SK-N-SH (cell line): ENCODE measurements at regions not wholly inside any gene's neighbourhood (a gene's known extent, or its start where the extent isn't known, plus 50 kb on each side); places are given as distances from the start of the nearest gene placed in this dataset.
"Not testable (repeated sequence)": the region's sequence is repeated elsewhere in the genome, so short reads cannot be mapped to it uniquely, and the experiment has no call there.

Experiments
- CTCF ChIA-PET: fragments of 300-600, 350-600 bp; formaldehyde crosslinking; extraction: SDS; loops from one replicate; lab custom pipeline; 2021; lab: Yijun Ruan, JAX
- POLR2A ChIA-PET: fragments of 350-600 bp; sonication (Branson Sonifier 250); formaldehyde crosslinking; extraction: SDS; loops from one replicate; lab custom pipeline; 2020; ENCODE audit warnings: antibody characterized with exemption, inconsistent platforms; lab: Yijun Ruan, JAX
- DNase-seq: peaks from one replicate; pipeline ENCODE4 v3.0.0; 2012
- H2AFZ ChIP-seq: fragments of 200-600 bp; sonication (generic); 2 replicates; pipeline ENCODE4 v1.8.1; 2016; ENCODE audit warnings: antibody characterized with exemption, mild to moderate bottlenecking, low read depth
- H3F3A ChIP-seq: fragments of 200-600 bp; sonication (generic); replicated peaks from 2 replicates; pipeline ENCODE3; 2016; ENCODE audit warnings: antibody characterized with exemption, mild to moderate bottlenecking; ENCODE audit not compliant: insufficient read depth
- H3K27ac ChIP-seq, 2 experiments: fragments of 200-500 bp in 1 of 2; fragments of 200-600 bp in 1 of 2; sonication (Bioruptor generic) in 1 of 2; sonication (generic), shearing (Covaris generic) in 1 of 2; 2 replicates each; pipeline versions ENCODE4 v1.5.1 to v1.6.1; 2014 to 2016; ENCODE audit warnings: low read depth in 2 of 2, inconsistent platforms in 1 of 2, low read length in 1 of 2, mild to moderate bottlenecking in 1 of 2, mixed read lengths in 1 of 2
- H3K27me3 ChIP-seq: fragments of 200-600 bp; sonication (generic), shearing (Covaris generic); 2 replicates; pipeline ENCODE4 v1.6.1; 2016; ENCODE audit warnings: mixed run types; ENCODE audit not compliant: insufficient read depth
- H3K36me3 ChIP-seq, 2 experiments: fragments of 200-500 bp in 1 of 2; fragments of 200-600 bp in 1 of 2; sonication (Bioruptor generic) in 1 of 2; sonication (generic) in 1 of 2; replicated peaks in 1 of 2; 2 replicates each; pipeline versions ENCODE3 to v1.5.1; 2014 to 2016; ENCODE audit warnings: low read length in 1 of 2, mild to moderate bottlenecking in 1 of 2; ENCODE audit not compliant: insufficient read depth in 2 of 2, control insufficient read depth in 1 of 2
- H3K4me1 ChIP-seq, 2 experiments: fragments of 200-500 bp in 1 of 2; fragments of 200-600 bp in 1 of 2; sonication (Bioruptor generic) in 1 of 2; sonication (generic), shearing (Covaris generic) in 1 of 2; 2 replicates each; pipeline versions ENCODE4 v1.5.1 to v1.6.1; 2014 to 2016; ENCODE audit warnings: low read depth in 1 of 2, low read length in 1 of 2, mixed run types in 1 of 2; ENCODE audit not compliant: insufficient read depth in 2 of 2, control insufficient read depth in 1 of 2
- H3K4me2 ChIP-seq: fragments of 200-600 bp; sonication (generic), shearing (Covaris generic); 2 replicates; pipeline ENCODE4 v1.6.1; 2017; ENCODE audit warnings: mixed run types
- H3K4me3 ChIP-seq, 2 experiments: fragments of 200-500 bp in 1 of 2; fragments of 200-600 bp in 1 of 2; sonication (Bioruptor generic) in 1 of 2; sonication (generic), shearing (Covaris generic) in 1 of 2; 2 replicates each; pipeline versions ENCODE4 v1.5.1 to v1.8.1; 2014 to 2016; ENCODE audit warnings: low read depth in 2 of 2, inconsistent platforms in 1 of 2, low read length in 1 of 2, mild to moderate bottlenecking in 1 of 2, mixed read lengths in 1 of 2, moderate library complexity in 1 of 2
- H3K79me2 ChIP-seq: fragments of 200-600 bp; sonication (generic); 2 replicates; pipeline ENCODE4 v1.8.1; 2017; ENCODE audit warnings: mild to moderate bottlenecking; ENCODE audit not compliant: insufficient read depth
- H3K9ac ChIP-seq: fragments of 200-600 bp; sonication (generic); 2 replicates; pipeline ENCODE4 v1.6.1; 2017; ENCODE audit warnings: mixed run types
- H3K9me2 ChIP-seq: fragments of 200-600 bp; sonication (generic); 2 replicates; pipeline ENCODE4 v1.6.1; 2017; ENCODE audit warnings: mixed run types
- H3K9me3 ChIP-seq: fragments of 200-600 bp; sonication (generic); 2 replicates; pipeline ENCODE4 v1.6.1; 2017; ENCODE audit warnings: mixed run types, mild to moderate bottlenecking, moderate library complexity
- H4K20me1 ChIP-seq: fragments of 200-600 bp; sonication (generic); 2 replicates; pipeline ENCODE4 v1.6.1; 2017; ENCODE audit warnings: mild to moderate bottlenecking, mixed run types; ENCODE audit not compliant: insufficient read depth
- CTCF ChIP-seq: fragments of 200-600 bp; sonication (generic); IDR thresholded peaks from 2 replicates; pipeline ENCODE4 v1.6.1; 2017; ENCODE audit warnings: antibody characterized with exemption, mild to moderate bottlenecking, moderate library complexity
- EZH2phosphoT487 ChIP-seq: fragments of 200-600 bp; sonication (generic); IDR thresholded peaks from 2 replicates; pipeline ENCODE4 v1.6.1; 2017; ENCODE audit warnings: low read depth, mixed run types, mild to moderate bottlenecking, antibody characterized with exemption, moderate library complexity, borderline replicate concordance
- FOXJ3 ChIP-seq: sonication (generic); formaldehyde crosslinking; IDR thresholded peaks from 2 replicates; pipeline ENCODE4 v1.5.1; 2020; ENCODE audit warnings: mild to moderate bottlenecking, missing genetic modification reagents
- FOXM1 ChIP-seq: IDR thresholded peaks from 2 replicates; pipeline ENCODE4 v1.4.0; 2012; ENCODE audit warnings: low read depth, mild to moderate bottlenecking
- GABPA ChIP-seq: IDR thresholded peaks from 2 replicates; pipeline ENCODE4 v1.4.0; 2012; ENCODE audit warnings: low read depth, mild to moderate bottlenecking
- IRF3 ChIP-seq: fragments of 150-350 bp; IDR thresholded peaks from 2 replicates; pipeline ENCODE4 v1.6.1; 2016; ENCODE audit warnings: mild to moderate bottlenecking, low read depth, low read length
- JUND ChIP-seq: IDR thresholded peaks from 2 replicates; pipeline ENCODE4 v1.4.0; 2012
- MAX ChIP-seq: IDR thresholded peaks from 2 replicates; pipeline ENCODE4 v1.4.0; 2012; ENCODE audit warnings: low read depth
- POLR2AphosphoS5 ChIP-seq: IDR thresholded peaks from 2 replicates; pipeline ENCODE4 v1.6.1; 2012; ENCODE audit warnings: low read depth, low read length
- RCOR1 ChIP-seq: fragments of 150-350 bp; IDR thresholded peaks from 2 replicates; pipeline ENCODE4 v1.6.1; 2017; ENCODE audit warnings: antibody characterized with exemption, low read length
- REST ChIP-seq: IDR thresholded peaks from 2 replicates; pipeline ENCODE4 v1.6.1; 2012; ENCODE audit warnings: mild to moderate bottlenecking, low read depth, low read length, moderate library complexity
- RFX5 ChIP-seq: IDR thresholded peaks from 2 replicates; pipeline ENCODE4 v1.6.1; 2012; ENCODE audit warnings: mild to moderate bottlenecking, improper control_type of control experiment, low read length
- RXRA ChIP-seq: IDR thresholded peaks from 2 replicates; pipeline ENCODE4 v1.4.0; 2012; ENCODE audit warnings: low read depth, mild to moderate bottlenecking, borderline replicate concordance
- SIN3A ChIP-seq: IDR thresholded peaks from 2 replicates; pipeline ENCODE4 v1.6.1; 2012; ENCODE audit warnings: low read depth, mild to moderate bottlenecking, low read length, moderate library complexity, borderline replicate concordance
- TAF1 ChIP-seq: IDR thresholded peaks from 2 replicates; pipeline ENCODE4 v1.6.1; 2012; ENCODE audit warnings: low read depth, mild to moderate bottlenecking, low read length, moderate library complexity, borderline replicate concordance
- TEAD4 ChIP-seq: IDR thresholded peaks from 2 replicates; pipeline ENCODE4 v1.4.0; 2012; ENCODE audit warnings: mild to moderate bottlenecking, borderline replicate concordance; ENCODE audit not compliant: insufficient read depth
- USF1 ChIP-seq: IDR thresholded peaks from 2 replicates; pipeline ENCODE4 v1.4.0; 2012; ENCODE audit warnings: low read depth, borderline replicate concordance
- YY1 ChIP-seq: IDR thresholded peaks from 2 replicates; pipeline ENCODE4 v1.4.0; 2012; ENCODE audit warnings: low read depth, mild to moderate bottlenecking
- ZBTB33 ChIP-seq: IDR thresholded peaks from 2 replicates; pipeline ENCODE4 v1.4.0; 2012; ENCODE audit warnings: low read depth, borderline replicate concordance
- WGBS: methylation state at CpG from one replicate; pipeline ENCODE4 v1.1.6; 2017; ENCODE audit warnings: low lambda C conversion rate; 5-methylcytosine and 5-hydroxymethylcytosine counted together

GRCh38 chr9:31759703-31760102 lies 624.7 kb upstream of the ACO1 start:
- Histone ChIP-seq H3K4me1 (peaks cover 0 to 2% of the 10 kb centered on the region in 2 experiments; a peak in 1 of 4 replicates), H4K20me1 (no peaks in the 10 kb centered on the region), H3K4me3 (no peak overlapping the region), H3K9me3 (no peaks in the 10 kb centered on the region), H3K27me3 (no peaks in the 10 kb centered on the region), H3F3A (no peaks in the 10 kb centered on the region), H3K9ac (no peak overlapping the region), H3K4me2 (no peak overlapping the region), H3K27ac (no peak overlapping the region), H3K79me2 (no peaks in the 10 kb centered on the region), H3K36me3 (no peaks in the 10 kb centered on the region), H2AFZ (no peak overlapping the region), H3K9me2 (no peaks in the 10 kb centered on the region)
- POLR2A ChIA-PET, result no interaction called here
- no peak for TF ChIP-seq MAX
- no peak for TF ChIP-seq SIN3A
- no peak for TF ChIP-seq TEAD4
- no peak for TF ChIP-seq USF1
- no peak for TF ChIP-seq RXRA
- no peak for TF ChIP-seq FOXM1
- TF ChIP-seq REST, result no peak
- TF ChIP-seq TAF1, result no peak
- TF ChIP-seq POLR2AphosphoS5, result no peak
- no peak for TF ChIP-seq RCOR1
- no peak for TF ChIP-seq FOXJ3
- TF ChIP-seq RFX5, result no peak
- no peak for TF ChIP-seq ZBTB33
- TF ChIP-seq JUND, result no peak
- TF ChIP-seq IRF3, result no peak
- TF ChIP-seq GABPA, result no peak
- TF ChIP-seq CTCF, result no peak
- no peak for TF ChIP-seq EZH2phosphoT487
- TF ChIP-seq YY1, result no peak
- CTCF ChIA-PET, result no interaction called here
- no peak for DNase-seq
- WGBS, result 50% methylated on average over 3 of the region's 3 CpGs

GRCh38 chr9:31774021-31774420 lies 610.4 kb upstream of the ACO1 start:
- 46% methylated on average over 3 of the region's 3 CpGs for WGBS
- H3K9me2 ChIP-seq, H3K9me3 ChIP-seq, H3K4me3 ChIP-seq, H4K20me1 ChIP-seq, POLR2A ChIA-PET, H2AFZ ChIP-seq, H3K27me3 ChIP-seq, H3K9ac ChIP-seq, DNase-seq, H3K27ac ChIP-seq, H3K4me2 ChIP-seq, H3F3A ChIP-seq, H3K4me1 ChIP-seq, H3K79me2 ChIP-seq, H3K36me3 ChIP-seq, CTCF ChIA-PET: not testable (repeated sequence)
